GM23338 (cell line): ENCODE measurements at regions not wholly inside any gene's neighbourhood (a gene's known extent, or its start where the extent isn't known, plus 50 kb on each side); places are given as distances from the start of the nearest gene placed in this dataset.

Source experiments
- ATAC-seq: fragments of 200-7000 bp; cut with Tn5 transposase; 3 replicates; pipeline ENCODE4 v1.9.1; 2020
- DNase-seq: peaks from one replicate; pipeline ENCODE4 v3.0.0-alpha.2; 2015; ENCODE audit warnings: low spot score
- H2AFZ ChIP-seq: fragments of 200-600 bp; sonication (generic); 2 replicates; pipeline ENCODE4 v1.8.0; 2016; ENCODE audit warnings: antibody characterized with exemption, mild to moderate bottlenecking, moderate library complexity
- H3F3A ChIP-seq: fragments of 200-600 bp; sonication (generic); replicated peaks from 2 replicates; pipeline ENCODE4 v1.8.0; 2017; ENCODE audit warnings: antibody characterized with exemption, mixed run types, low read depth
- H3K27ac ChIP-seq: fragments of 200-600 bp; sonication (generic); 2 replicates; pipeline ENCODE4 v1.6.1; 2016; ENCODE audit warnings: low read depth
- H3K27me3 ChIP-seq: fragments of 200-600 bp; sonication (generic); 2 replicates; pipeline ENCODE4 v1.8.0; 2016; ENCODE audit warnings: mild to moderate bottlenecking, mixed run types, moderate library complexity; ENCODE audit not compliant: insufficient read depth
- H3K36me3 ChIP-seq: fragments of 200-600 bp; sonication (generic); 2 replicates; pipeline ENCODE4 v1.8.0; 2016; ENCODE audit warnings: mild to moderate bottlenecking; ENCODE audit not compliant: insufficient read depth
- H3K4me1 ChIP-seq: fragments of 200-600 bp; sonication (generic); 2 replicates; pipeline ENCODE4 v1.8.0; 2016; ENCODE audit warnings: mild to moderate bottlenecking, moderate library complexity; ENCODE audit not compliant: insufficient read depth
- H3K4me2 ChIP-seq: fragments of 200-600 bp; sonication (generic); 2 replicates; pipeline ENCODE4 v1.7.1; 2017; ENCODE audit warnings: mixed run types
- H3K4me3 ChIP-seq: fragments of 200-600 bp; sonication (generic); 2 replicates; pipeline ENCODE4 v1.6.1; 2016; ENCODE audit warnings: mixed run types
- H3K79me2 ChIP-seq: fragments of 200-600 bp; sonication (generic); replicated peaks from 2 replicates; pipeline ENCODE4 v1.8.0; 2017; ENCODE audit warnings: mild to moderate bottlenecking; ENCODE audit not compliant: insufficient read depth
- H3K9me2 ChIP-seq: fragments of 200-600 bp; sonication (generic); 2 replicates; pipeline ENCODE4 v1.8.0; 2017; ENCODE audit not compliant: insufficient read depth
- H4K20me1 ChIP-seq: fragments of 200-600 bp; sonication (generic); replicated peaks from 2 replicates; pipeline ENCODE4 v1.8.0; 2017; ENCODE audit warnings: mild to moderate bottlenecking; ENCODE audit not compliant: insufficient read depth
- H3K27ac Mint-ChIP-seq: 2 replicates; pipeline ENCODE4 v1.8.0; 2020; ENCODE audit warnings: inconsistent platforms, mild to moderate bottlenecking, moderate library complexity, mixed read lengths
- H3K27me3 Mint-ChIP-seq: 3 replicates; pipeline ENCODE4 v1.8.0; 2022; ENCODE audit warnings: low read depth, mild to moderate bottlenecking, moderate library complexity, mixed read lengths, inconsistent platforms; ENCODE audit not compliant: insufficient read depth, poor library complexity
- H3K36me3 Mint-ChIP-seq: 3 replicates; pipeline ENCODE4 v1.8.0; 2021; ENCODE audit warnings: low read depth, mild to moderate bottlenecking, inconsistent platforms, moderate library complexity, mixed read lengths
- H3K4me1 Mint-ChIP-seq: 3 replicates; pipeline ENCODE4 v1.8.0; 2020; ENCODE audit warnings: mild to moderate bottlenecking, inconsistent platforms, mixed read lengths
- H3K4me3 Mint-ChIP-seq: 3 replicates; pipeline ENCODE4 v1.8.0; 2021; ENCODE audit warnings: moderate library complexity, mild to moderate bottlenecking, inconsistent platforms, mixed read lengths
- H3K9me3 Mint-ChIP-seq: 3 replicates; pipeline ENCODE4 v1.8.0; 2020; ENCODE audit warnings: moderate library complexity, mild to moderate bottlenecking, inconsistent platforms, mixed read lengths
- CREB1 ChIP-seq: fragments of 250-450 bp; sonication (Bioruptor Pico); IDR thresholded peaks from 2 replicates; pipeline ENCODE4 v1.5.0; 2020; ENCODE audit warnings: low read depth, mild to moderate bottlenecking, moderate library complexity
- EZH2 ChIP-seq: fragments of 200-600 bp; sonication (generic); IDR thresholded peaks from one replicate; pipeline ENCODE4 v1.8.0; 2017; ENCODE audit warnings: antibody characterized with exemption, mild to moderate bottlenecking, low read depth; ENCODE audit not compliant: unreplicated experiment
- EZH2phosphoT487 ChIP-seq: fragments of 200-600 bp; sonication (generic); IDR thresholded peaks from one replicate; pipeline ENCODE4 v1.8.1; 2018; ENCODE audit warnings: antibody characterized with exemption; ENCODE audit not compliant: unreplicated experiment
- JUNB ChIP-seq: IDR thresholded peaks from one replicate; pipeline ENCODE4 v1.6.1; 2016; ENCODE audit warnings: antibody characterized with exemption; ENCODE audit not compliant: unreplicated experiment
- NANOG ChIP-seq: IDR thresholded peaks from 2 replicates; pipeline ENCODE4 v1.6.1; 2016; ENCODE audit warnings: antibody characterized with exemption, borderline replicate concordance
- POLR2AphosphoS5 ChIP-seq: IDR thresholded peaks from 2 replicates; pipeline ENCODE4 v1.6.1; 2016; ENCODE audit warnings: antibody characterized with exemption, low read depth
- STAT1 ChIP-seq: IDR thresholded peaks from one replicate; pipeline ENCODE4 v1.6.1; 2016; ENCODE audit warnings: antibody characterized with exemption; ENCODE audit not compliant: unreplicated experiment
- ZNF114 ChIP-seq: fragments of 250-450 bp; sonication (Bioruptor Pico); IDR thresholded peaks from 2 replicates; pipeline ENCODE4 v1.5.0; 2020; ENCODE audit warnings: mild to moderate bottlenecking, moderate library complexity
- ZNF331 ChIP-seq: fragments of 250-450 bp; sonication (Bioruptor Pico); IDR thresholded peaks from 2 replicates; pipeline ENCODE4 v1.5.0; 2020; ENCODE audit warnings: low read depth, mild to moderate bottlenecking, moderate library complexity
- TF ChIP-seq, protein P1 (sequence below): IDR thresholded peaks from one replicate; pipeline ENCODE4 v1.6.1; 2018; ENCODE audit warnings: antibody characterized with exemption; ENCODE audit not compliant: unreplicated experiment
- TF ChIP-seq, protein P2 (sequence below), 2 experiments: fragments of 200-600 bp in 1 of 2; sonication (generic) in 1 of 2; conservative IDR thresholded peaks; 2 replicates each; pipeline versions ENCODE4 v1.5.1 to v1.6.1; 2016 to 2017; ENCODE audit warnings: antibody characterized with exemption in 2 of 2, low read depth in 2 of 2, mild to moderate bottlenecking in 2 of 2, moderate library complexity in 1 of 2
- TF ChIP-seq, protein P3 (sequence below): IDR thresholded peaks from 2 replicates; pipeline ENCODE4 v1.6.1; 2016; ENCODE audit warnings: antibody characterized with exemption
- TF ChIP-seq, protein P4 (sequence below): fragments of 250-450 bp; sonication (Bioruptor Pico); IDR thresholded peaks from 2 replicates; pipeline ENCODE4 v1.5.0; 2020; ENCODE audit warnings: mild to moderate bottlenecking, moderate library complexity

DNA sequence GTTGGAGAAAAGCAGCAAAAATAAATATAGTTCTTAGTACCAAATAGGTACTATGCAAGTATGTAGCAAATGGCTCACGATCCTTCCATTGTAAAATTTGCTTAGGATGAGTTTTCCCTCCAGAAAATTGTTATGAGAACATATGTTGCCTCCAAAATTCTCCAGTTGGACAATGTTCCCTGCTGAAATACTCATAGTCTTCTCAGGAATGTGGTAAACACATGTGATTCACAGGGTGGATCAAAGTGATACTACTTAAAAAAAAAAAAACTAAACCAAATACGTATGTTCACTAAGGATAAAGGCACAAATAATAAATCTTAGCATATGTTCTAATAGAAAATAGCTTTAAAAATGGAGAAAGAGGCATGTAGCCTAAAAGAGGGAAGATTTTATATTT lies 84.3 kb upstream of the ZNF385D start:
- no peak overlapping the region for H3K4me2 ChIP-seq
- ATAC-seq (no peak), DNase-seq (no peak)
- H4K20me1 ChIP-seq: no peaks in the 10 kb centered on the region
- no peaks in the 10 kb centered on the region for H3K27me3 Mint-ChIP-seq
- no peaks in the 10 kb centered on the region for H3K9me3 Mint-ChIP-seq
- H3K27ac ChIP-seq: no peak overlapping the region
- no peaks in the 10 kb centered on the region for H3F3A ChIP-seq
- H3K27ac Mint-ChIP-seq: no peak overlapping the region
- H3K4me1 Mint-ChIP-seq: no peaks in the 10 kb centered on the region
- no peaks in the 10 kb centered on the region for H3K9me2 ChIP-seq
- no peaks in the 10 kb centered on the region for H3K36me3 Mint-ChIP-seq
- H3K27me3 ChIP-seq: no peaks in the 10 kb centered on the region
- no peaks in the 10 kb centered on the region for H3K79me2 ChIP-seq
- no peak overlapping the region for H3K4me3 ChIP-seq
- TF ChIP-seq ZNF331 (CRISPR knock-in tag) (no peak), EZH2 (no peak), JUNB (no peak), NANOG (no peak), CREB1 (CRISPR knock-in tag) (no peak), EZH2phosphoT487 (no peak), STAT1 (no peak), POLR2AphosphoS5 (no peak), ZNF114 (CRISPR knock-in tag) (no peak)
- TF ChIP-seq, protein P1, sequence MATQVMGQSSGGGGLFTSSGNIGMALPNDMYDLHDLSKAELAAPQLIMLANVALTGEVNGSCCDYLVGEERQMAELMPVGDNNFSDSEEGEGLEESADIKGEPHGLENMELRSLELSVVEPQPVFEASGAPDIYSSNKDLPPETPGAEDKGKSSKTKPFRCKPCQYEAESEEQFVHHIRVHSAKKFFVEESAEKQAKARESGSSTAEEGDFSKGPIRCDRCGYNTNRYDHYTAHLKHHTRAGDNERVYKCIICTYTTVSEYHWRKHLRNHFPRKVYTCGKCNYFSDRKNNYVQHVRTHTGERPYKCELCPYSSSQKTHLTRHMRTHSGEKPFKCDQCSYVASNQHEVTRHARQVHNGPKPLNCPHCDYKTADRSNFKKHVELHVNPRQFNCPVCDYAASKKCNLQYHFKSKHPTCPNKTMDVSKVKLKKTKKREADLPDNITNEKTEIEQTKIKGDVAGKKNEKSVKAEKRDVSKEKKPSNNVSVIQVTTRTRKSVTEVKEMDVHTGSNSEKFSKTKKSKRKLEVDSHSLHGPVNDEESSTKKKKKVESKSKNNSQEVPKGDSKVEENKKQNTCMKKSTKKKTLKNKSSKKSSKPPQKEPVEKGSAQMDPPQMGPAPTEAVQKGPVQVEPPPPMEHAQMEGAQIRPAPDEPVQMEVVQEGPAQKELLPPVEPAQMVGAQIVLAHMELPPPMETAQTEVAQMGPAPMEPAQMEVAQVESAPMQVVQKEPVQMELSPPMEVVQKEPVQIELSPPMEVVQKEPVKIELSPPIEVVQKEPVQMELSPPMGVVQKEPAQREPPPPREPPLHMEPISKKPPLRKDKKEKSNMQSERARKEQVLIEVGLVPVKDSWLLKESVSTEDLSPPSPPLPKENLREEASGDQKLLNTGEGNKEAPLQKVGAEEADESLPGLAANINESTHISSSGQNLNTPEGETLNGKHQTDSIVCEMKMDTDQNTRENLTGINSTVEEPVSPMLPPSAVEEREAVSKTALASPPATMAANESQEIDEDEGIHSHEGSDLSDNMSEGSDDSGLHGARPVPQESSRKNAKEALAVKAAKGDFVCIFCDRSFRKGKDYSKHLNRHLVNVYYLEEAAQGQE: no peak
- TF ChIP-seq, protein P2, sequence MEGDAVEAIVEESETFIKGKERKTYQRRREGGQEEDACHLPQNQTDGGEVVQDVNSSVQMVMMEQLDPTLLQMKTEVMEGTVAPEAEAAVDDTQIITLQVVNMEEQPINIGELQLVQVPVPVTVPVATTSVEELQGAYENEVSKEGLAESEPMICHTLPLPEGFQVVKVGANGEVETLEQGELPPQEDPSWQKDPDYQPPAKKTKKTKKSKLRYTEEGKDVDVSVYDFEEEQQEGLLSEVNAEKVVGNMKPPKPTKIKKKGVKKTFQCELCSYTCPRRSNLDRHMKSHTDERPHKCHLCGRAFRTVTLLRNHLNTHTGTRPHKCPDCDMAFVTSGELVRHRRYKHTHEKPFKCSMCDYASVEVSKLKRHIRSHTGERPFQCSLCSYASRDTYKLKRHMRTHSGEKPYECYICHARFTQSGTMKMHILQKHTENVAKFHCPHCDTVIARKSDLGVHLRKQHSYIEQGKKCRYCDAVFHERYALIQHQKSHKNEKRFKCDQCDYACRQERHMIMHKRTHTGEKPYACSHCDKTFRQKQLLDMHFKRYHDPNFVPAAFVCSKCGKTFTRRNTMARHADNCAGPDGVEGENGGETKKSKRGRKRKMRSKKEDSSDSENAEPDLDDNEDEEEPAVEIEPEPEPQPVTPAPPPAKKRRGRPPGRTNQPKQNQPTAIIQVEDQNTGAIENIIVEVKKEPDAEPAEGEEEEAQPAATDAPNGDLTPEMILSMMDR (conservative IDR thresholded peaks at IDR 0.05; ENCODE audit: low read depth in 2 of 2): no peak
- TF ChIP-seq, protein P3, sequence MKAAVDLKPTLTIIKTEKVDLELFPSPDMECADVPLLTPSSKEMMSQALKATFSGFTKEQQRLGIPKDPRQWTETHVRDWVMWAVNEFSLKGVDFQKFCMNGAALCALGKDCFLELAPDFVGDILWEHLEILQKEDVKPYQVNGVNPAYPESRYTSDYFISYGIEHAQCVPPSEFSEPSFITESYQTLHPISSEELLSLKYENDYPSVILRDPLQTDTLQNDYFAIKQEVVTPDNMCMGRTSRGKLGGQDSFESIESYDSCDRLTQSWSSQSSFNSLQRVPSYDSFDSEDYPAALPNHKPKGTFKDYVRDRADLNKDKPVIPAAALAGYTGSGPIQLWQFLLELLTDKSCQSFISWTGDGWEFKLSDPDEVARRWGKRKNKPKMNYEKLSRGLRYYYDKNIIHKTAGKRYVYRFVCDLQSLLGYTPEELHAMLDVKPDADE: no peak
- TF ChIP-seq, protein P4, sequence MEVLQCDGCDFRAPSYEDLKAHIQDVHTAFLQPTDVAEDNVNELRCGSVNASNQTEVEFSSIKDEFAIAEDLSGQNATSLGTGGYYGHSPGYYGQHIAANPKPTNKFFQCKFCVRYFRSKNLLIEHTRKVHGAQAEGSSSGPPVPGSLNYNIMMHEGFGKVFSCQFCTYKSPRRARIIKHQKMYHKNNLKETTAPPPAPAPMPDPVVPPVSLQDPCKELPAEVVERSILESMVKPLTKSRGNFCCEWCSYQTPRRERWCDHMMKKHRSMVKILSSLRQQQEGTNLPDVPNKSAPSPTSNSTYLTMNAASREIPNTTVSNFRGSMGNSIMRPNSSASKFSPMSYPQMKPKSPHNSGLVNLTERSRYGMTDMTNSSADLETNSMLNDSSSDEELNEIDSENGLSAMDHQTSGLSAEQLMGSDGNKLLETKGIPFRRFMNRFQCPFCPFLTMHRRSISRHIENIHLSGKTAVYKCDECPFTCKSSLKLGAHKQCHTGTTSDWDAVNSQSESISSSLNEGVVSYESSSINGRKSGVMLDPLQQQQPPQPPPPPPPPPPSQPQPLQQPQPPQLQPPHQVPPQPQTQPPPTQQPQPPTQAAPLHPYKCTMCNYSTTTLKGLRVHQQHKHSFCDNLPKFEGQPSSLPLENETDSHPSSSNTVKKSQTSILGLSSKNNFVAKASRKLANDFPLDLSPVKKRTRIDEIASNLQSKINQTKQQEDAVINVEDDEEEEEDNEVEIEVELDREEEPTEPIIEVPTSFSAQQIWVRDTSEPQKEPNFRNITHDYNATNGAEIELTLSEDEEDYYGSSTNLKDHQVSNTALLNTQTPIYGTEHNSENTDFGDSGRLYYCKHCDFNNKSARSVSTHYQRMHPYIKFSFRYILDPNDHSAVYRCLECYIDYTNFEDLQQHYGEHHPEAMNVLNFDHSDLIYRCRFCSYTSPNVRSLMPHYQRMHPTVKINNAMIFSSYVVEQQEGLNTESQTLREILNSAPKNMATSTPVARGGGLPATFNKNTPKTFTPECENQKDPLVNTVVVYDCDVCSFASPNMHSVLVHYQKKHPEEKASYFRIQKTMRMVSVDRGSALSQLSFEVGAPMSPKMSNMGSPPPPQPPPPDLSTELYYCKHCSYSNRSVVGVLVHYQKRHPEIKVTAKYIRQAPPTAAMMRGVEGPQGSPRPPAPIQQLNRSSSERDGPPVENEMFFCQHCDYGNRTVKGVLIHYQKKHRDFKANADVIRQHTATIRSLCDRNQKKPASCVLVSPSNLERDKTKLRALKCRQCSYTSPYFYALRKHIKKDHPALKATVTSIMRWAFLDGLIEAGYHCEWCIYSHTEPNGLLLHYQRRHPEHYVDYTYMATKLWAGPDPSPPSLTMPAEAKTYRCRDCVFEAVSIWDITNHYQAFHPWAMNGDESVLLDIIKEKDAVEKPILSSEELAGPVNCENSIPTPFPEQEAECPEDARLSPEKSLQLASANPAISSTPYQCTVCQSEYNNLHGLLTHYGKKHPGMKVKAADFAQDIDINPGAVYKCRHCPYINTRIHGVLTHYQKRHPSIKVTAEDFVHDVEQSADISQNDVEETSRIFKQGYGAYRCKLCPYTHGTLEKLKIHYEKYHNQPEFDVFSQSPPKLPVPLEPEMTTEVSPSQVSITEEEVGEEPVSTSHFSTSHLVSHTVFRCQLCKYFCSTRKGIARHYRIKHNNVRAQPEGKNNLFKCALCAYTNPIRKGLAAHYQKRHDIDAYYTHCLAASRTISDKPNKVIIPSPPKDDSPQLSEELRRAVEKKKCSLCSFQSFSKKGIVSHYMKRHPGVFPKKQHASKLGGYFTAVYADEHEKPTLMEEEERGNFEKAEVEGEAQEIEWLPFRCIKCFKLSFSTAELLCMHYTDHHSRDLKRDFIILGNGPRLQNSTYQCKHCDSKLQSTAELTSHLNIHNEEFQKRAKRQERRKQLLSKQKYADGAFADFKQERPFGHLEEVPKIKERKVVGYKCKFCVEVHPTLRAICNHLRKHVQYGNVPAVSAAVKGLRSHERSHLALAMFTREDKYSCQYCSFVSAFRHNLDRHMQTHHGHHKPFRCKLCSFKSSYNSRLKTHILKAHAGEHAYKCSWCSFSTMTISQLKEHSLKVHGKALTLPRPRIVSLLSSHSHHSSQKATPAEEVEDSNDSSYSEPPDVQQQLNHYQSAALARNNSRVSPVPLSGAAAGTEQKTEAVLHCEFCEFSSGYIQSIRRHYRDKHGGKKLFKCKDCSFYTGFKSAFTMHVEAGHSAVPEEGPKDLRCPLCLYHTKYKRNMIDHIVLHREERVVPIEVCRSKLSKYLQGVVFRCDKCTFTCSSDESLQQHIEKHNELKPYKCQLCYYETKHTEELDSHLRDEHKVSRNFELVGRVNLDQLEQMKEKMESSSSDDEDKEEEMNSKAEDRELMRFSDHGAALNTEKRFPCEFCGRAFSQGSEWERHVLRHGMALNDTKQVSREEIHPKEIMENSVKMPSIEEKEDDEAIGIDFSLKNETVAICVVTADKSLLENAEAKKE: no peak
- no peaks in the 10 kb centered on the region for H3K36me3 ChIP-seq
- no peaks in the 10 kb centered on the region for H3K4me1 ChIP-seq
- H3K4me3 Mint-ChIP-seq: no peak overlapping the region
- no peak overlapping the region for H2AFZ ChIP-seq
